ENCODE measurements at regions not wholly inside any gene's neighbourhood (a gene's known extent, or its start where the extent isn't known, plus 50 kb on each side); places are given as distances from the start of the nearest gene placed in this dataset.

GRCh38 chr5:17803971-17804370 is 169.7 kb downstream of the TAF11L14 start:
- TF ChIP-seq POLR2A (IDR thresholded peaks at IDR 0.05) (no peak), POLR2AphosphoS5 (IDR thresholded peaks at IDR 0.05) (no peak), CTCF (IDR thresholded peaks at IDR 0.05) (no peak)
- Histone ChIP-seq H3K9me3 (no peaks in the 10 kb centered on the region), H3K4me1 (no peaks in the 10 kb centered on the region), H3K36me3 (no peaks in the 10 kb centered on the region), H3K27me3 (no peaks in the 10 kb centered on the region), H3K27ac (no peak overlapping the region), H3K4me3 (no peak overlapping the region)
- intact Hi-C loops (cut with DNase I; ENCODE audit: low total_unique reads), result no loop called here
- no peak for DNase-seq (ENCODE audit: low spot score in 2 of 2)

- no peak for DNase-seq (ENCODE audit: low spot score in 2 of 2)
- TF ChIP-seq CTCF (IDR thresholded peaks at IDR 0.05), result no peak
- no peak for TF ChIP-seq POLR2A (IDR thresholded peaks at IDR 0.05)
- no peak for TF ChIP-seq POLR2AphosphoS5 (IDR thresholded peaks at IDR 0.05)
Observed at GRCh38 chr5:17805227-17805825, 171.1 kb downstream of the TAF11L14 start.

GRCh38 chr5:17806818-17807468 is 172.7 kb downstream of the TAF11L14 start:
- intact Hi-C loops (cut with DNase I; ENCODE audit: low total_unique reads), result no loop called here
- TF ChIP-seq CTCF (IDR thresholded peaks at IDR 0.05), result no peak
- TF ChIP-seq POLR2AphosphoS5 (IDR thresholded peaks at IDR 0.05), result no peak
- no peak for TF ChIP-seq POLR2A (IDR thresholded peaks at IDR 0.05)
- no peak overlapping the region for H3K27ac ChIP-seq
- H3K4me1 ChIP-seq, result no peaks in the 10 kb centered on the region
- H3K27me3 ChIP-seq, result no peaks in the 10 kb centered on the region
- H3K4me3 ChIP-seq, result no peak overlapping the region
- H3K9me3 ChIP-seq, result no peaks in the 10 kb centered on the region
- no peak for DNase-seq (ENCODE audit: low spot score in 2 of 2)
- no peaks in the 10 kb centered on the region for H3K36me3 ChIP-seq

More at GRCh38 chr5:17805227-17805825, 171.1 kb downstream of the TAF11L14 start:
- Histone ChIP-seq H3K36me3 (no peaks in the 10 kb centered on the region), H3K4me1 (no peaks in the 10 kb centered on the region), H3K27me3 (no peaks in the 10 kb centered on the region), H3K27ac (no peak overlapping the region), H3K9me3 (no peaks in the 10 kb centered on the region), H3K4me3 (no peak overlapping the region)
- intact Hi-C loops (cut with DNase I; ENCODE audit: low total_unique reads), result no loop called here

GRCh38 chr5:17808566-17808965 is 174.3 kb downstream of the TAF11L14 start:
- Histone ChIP-seq H3K4me1 (no peaks in the 10 kb centered on the region), H3K36me3 (no peaks in the 10 kb centered on the region), H3K27ac (no peak overlapping the region), H3K9me3 (no peaks in the 10 kb centered on the region), H3K4me3 (no peak overlapping the region), H3K27me3 (no peaks in the 10 kb centered on the region)
- no peak for DNase-seq (ENCODE audit: low spot score in 2 of 2)
- TF ChIP-seq POLR2A (IDR thresholded peaks at IDR 0.05) (no peak), POLR2AphosphoS5 (IDR thresholded peaks at IDR 0.05) (no peak), CTCF (IDR thresholded peaks at IDR 0.05) (no peak)
- intact Hi-C loops (cut with DNase I; ENCODE audit: low total_unique reads), result no loop called here

- intact Hi-C loops (cut with DNase I; ENCODE audit: low total_unique reads), result no loop called here
- Histone ChIP-seq H3K4me3 (no peak overlapping the region), H3K27me3 (no peaks in the 10 kb centered on the region), H3K27ac (no peak overlapping the region), H3K36me3 (no peaks in the 10 kb centered on the region), H3K4me1 (no peaks in the 10 kb centered on the region), H3K9me3 (no peaks in the 10 kb centered on the region)
- TF ChIP-seq CTCF (IDR thresholded peaks at IDR 0.05), result no peak
- no peak for TF ChIP-seq POLR2A (IDR thresholded peaks at IDR 0.05)
- TF ChIP-seq POLR2AphosphoS5 (IDR thresholded peaks at IDR 0.05), result no peak
- DNase-seq (ENCODE audit: low spot score in 2 of 2), result no peak
Observed at GRCh38 chr5:17810734-17811133, 176.5 kb downstream of the TAF11L14 start.

All from breast epithelium (tissue), 4 donors.